Adrenal gland (tissue), 9 donors: ENCODE measurements at regions not wholly inside any gene's neighbourhood (a gene's known extent, or its start where the extent isn't known, plus 50 kb on each side); places are given as distances from the start of the nearest gene placed in this dataset.

ENCODE experiments used
- DNase-seq, 7 donors: peaks; one replicate each; pipeline ENCODE4 v3.0.0-alpha.2; 2019 to 2020
- H3K27ac ChIP-seq, 5 donors: fragments of 200-600 bp; sonication (generic) in 4 of 5; 1 replicate in 3 of 5; 2 replicates in 2 of 5; pipeline versions ENCODE4 v1.5.1 to v1.8.0; 2016 to 2020; ENCODE audit warnings: mild to moderate bottlenecking in 1 of 5
- H3K27me3 ChIP-seq: fragments of 200-600 bp; 2 replicates; pipeline ENCODE4 v1.8.0; 2021
- H3K36me3 ChIP-seq, 2 donors: fragments of 200-600 bp; replicated peaks in 1 of 2; 1 replicate in 1 of 2; 2 replicates in 1 of 2; pipeline versions ENCODE4 v1.5.1 to v1.8.0; 2018 to 2022
- H3K4me1 ChIP-seq, 2 donors: fragments of 200-600 bp; replicated peaks in 1 of 2; 1 replicate in 1 of 2; 2 replicates in 1 of 2; pipeline versions ENCODE4 v1.5.1 to v1.8.0; 2018 to 2021
- H3K4me3 ChIP-seq, 4 donors: fragments of 200-600 bp; sonication (generic) in 3 of 4; one replicate each; pipeline ENCODE4 v1.5.1; 2016 to 2018
- H3K9me3 ChIP-seq, 3 donors: fragments of 200-600 bp; sonication (generic) in 1 of 3; replicated peaks in 1 of 3; 1 replicate in 2 of 3; 2 replicates in 1 of 3; pipeline versions ENCODE4 v1.5.1 to v1.8.0; 2016 to 2021
- POLR2A ChIP-seq, 2 donors: fragments of 450-650 bp; IDR thresholded peaks; one replicate each; pipeline ENCODE4 v1.6.1; 2017; ENCODE audit warnings: antibody characterized with exemption in 2 of 2, mild to moderate bottlenecking in 2 of 2, moderate library complexity in 1 of 2
- WGBS, 4 donors: extraction: QIAGEN DNeasy Blood & Tissue Kit in 2 of 4; methylation state at CpG; one replicate each; pipeline versions ENCODE4 v1.1.5 to v1.1.7; 2013 to 2017; 5-methylcytosine and 5-hydroxymethylcytosine counted together
- intact Hi-C, 2 donors: fragments of 100-400 bp; cut with DNase I; formaldehyde crosslinking; loops; one replicate each; pipeline versions ENCODE4 v1.14.1 to v1.15.0; 2022 to 2023
- TF ChIP-seq, protein P1 (sequence below), 6 experiments: fragments of 450-650 bp in 4 of 6; fragments of 200-600 bp in 2 of 6; sonication (generic) in 1 of 6; IDR thresholded peaks; 1 replicate in 5 of 6; 2 replicates in 1 of 6; pipeline versions ENCODE4 v1.5.1 to v1.8.0; 2016 to 2021; ENCODE audit warnings: antibody characterized with exemption in 6 of 6, mild to moderate bottlenecking in 2 of 6, moderate library complexity in 1 of 6
- donor health status: healthy with polysubstance abuse.
- donor health status: Bipolar disorder and iron deficiency.
- donor health status: DM: yes; HTN: yes; CAD: no.
- donor health status: DM: no; HTN: no; CAD: no.
- donor health status: DM: no; HTN: no; CAD: no.

GRCh38 chr3:72290859-72291638, 506.1 kb upstream of the PROK2 start:
- Histone ChIP-seq H3K9me3 (no peaks in the 10 kb centered on the region), H3K27ac (no peak overlapping the region), H3K36me3 (no peaks in the 10 kb centered on the region), H3K4me3 (no peak overlapping the region), H3K4me1 (no peaks in the 10 kb centered on the region), H3K27me3 (no peaks in the 10 kb centered on the region)
- DNase-seq: no peak
- TF ChIP-seq POLR2A (IDR thresholded peaks at IDR 0.05): no peak
- TF ChIP-seq, protein P1, sequence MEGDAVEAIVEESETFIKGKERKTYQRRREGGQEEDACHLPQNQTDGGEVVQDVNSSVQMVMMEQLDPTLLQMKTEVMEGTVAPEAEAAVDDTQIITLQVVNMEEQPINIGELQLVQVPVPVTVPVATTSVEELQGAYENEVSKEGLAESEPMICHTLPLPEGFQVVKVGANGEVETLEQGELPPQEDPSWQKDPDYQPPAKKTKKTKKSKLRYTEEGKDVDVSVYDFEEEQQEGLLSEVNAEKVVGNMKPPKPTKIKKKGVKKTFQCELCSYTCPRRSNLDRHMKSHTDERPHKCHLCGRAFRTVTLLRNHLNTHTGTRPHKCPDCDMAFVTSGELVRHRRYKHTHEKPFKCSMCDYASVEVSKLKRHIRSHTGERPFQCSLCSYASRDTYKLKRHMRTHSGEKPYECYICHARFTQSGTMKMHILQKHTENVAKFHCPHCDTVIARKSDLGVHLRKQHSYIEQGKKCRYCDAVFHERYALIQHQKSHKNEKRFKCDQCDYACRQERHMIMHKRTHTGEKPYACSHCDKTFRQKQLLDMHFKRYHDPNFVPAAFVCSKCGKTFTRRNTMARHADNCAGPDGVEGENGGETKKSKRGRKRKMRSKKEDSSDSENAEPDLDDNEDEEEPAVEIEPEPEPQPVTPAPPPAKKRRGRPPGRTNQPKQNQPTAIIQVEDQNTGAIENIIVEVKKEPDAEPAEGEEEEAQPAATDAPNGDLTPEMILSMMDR (IDR thresholded peaks at IDR 0.05): no peak
- 68 to 84% (median 74%) methylated on average over 10 of the region's 10 CpGs for WGBS, 4 donors
- intact Hi-C loops: no loop called here

- Histone ChIP-seq H3K9me3 (no peaks in the 10 kb centered on the region), H3K36me3 (no peaks in the 10 kb centered on the region), H3K4me3 (peak overlapping the region in 1 of 4 donors; percentile 11), H3K27me3 (no peaks in the 10 kb centered on the region), H3K27ac (no peak overlapping the region), H3K4me1 (no peaks in the 10 kb centered on the region)
- DNase-seq: no peak
- intact Hi-C loops: no loop called here
- TF ChIP-seq, protein P1 (IDR thresholded peaks at IDR 0.05): no peak
- no peak for TF ChIP-seq POLR2A (IDR thresholded peaks at IDR 0.05)
- WGBS, 4 donors: 87 to 89% (median 88%) methylated on average over 4 of the region's 4 CpGs
These were observed 504.7 kb upstream of the PROK2 start for GRCh38 chr3:72289692-72290071.

DNA sequence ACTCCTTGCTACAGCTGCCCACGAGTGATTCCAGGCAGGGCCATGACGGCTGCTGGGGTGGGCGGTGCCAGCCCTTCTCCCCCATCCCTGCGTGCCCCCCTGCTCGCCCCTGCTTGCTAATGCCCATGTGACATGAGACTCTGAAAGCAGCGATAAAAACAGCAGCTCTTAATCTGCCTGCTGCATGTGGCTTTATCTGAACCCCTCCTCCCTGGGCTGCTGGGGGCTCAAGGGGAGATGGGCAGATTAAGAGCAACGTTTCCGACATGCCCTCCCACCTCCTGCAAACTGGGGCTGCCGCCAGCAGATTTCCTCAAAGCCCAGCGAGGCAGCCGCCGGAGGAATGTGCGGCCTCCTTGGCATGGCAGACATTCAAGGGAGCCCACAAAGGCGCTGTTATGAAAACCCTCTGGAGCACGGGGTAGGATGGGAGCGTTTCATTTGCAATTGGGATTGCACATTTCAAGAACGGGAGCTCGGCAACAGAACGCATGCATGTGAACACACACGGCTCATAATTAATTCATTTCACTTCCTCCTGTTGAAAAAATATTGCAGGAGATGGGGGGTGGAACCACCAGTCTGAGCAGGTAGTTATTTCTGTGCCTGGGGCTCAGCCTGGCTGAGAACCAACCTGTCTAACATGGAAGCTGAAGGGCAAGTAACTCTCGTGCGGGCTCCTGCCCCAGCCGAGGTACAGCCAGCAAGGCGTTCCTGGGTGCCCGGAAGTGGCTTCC, 504.2 kb upstream of the PROK2 start:
- Histone ChIP-seq H3K27me3 (no peaks in the 10 kb centered on the region), H3K4me3 (peak overlapping the region in 1 of 4 donors; percentile 11), H3K36me3 (no peaks in the 10 kb centered on the region), H3K9me3 (no peaks in the 10 kb centered on the region), H3K4me1 (no peaks in the 10 kb centered on the region), H3K27ac (no peak overlapping the region)
- intact Hi-C loops: no loop called here
- DNase-seq: no peak
- TF ChIP-seq, protein P1 (IDR thresholded peaks at IDR 0.05): no peak
- no peak for TF ChIP-seq POLR2A (IDR thresholded peaks at IDR 0.05)
- 54 to 64% (median 58%) methylated on average over 20 to 25 of the region's 25 CpGs for WGBS, 4 donors

- Histone ChIP-seq H3K27ac (no peak overlapping the region), H3K36me3 (no peaks in the 10 kb centered on the region), H3K9me3 (no peaks in the 10 kb centered on the region), H3K4me3 (no peak overlapping the region), H3K4me1 (no peaks in the 10 kb centered on the region), H3K27me3 (no peaks in the 10 kb centered on the region)
- WGBS, 4 donors: 29 to 54% (median 48%) methylated on average over 1 of the region's 1 CpG
- intact Hi-C loops: no loop called here
- no peak for TF ChIP-seq POLR2A (IDR thresholded peaks at IDR 0.05)
- TF ChIP-seq, protein P1 (IDR thresholded peaks at IDR 0.05): no peak
- DNase-seq: no peak
These were observed 503.0 kb upstream of the PROK2 start for GRCh38 chr3:72287956-72288355.
